Loucy (cell line): ENCODE measurements at regions not wholly inside any gene's neighbourhood (a gene's known extent, or its start where the extent isn't known, plus 50 kb on each side); places are given as distances from the start of the nearest gene placed in this dataset.

Experiments used
- EZH2phosphoT487 ChIP-seq: fragments of 200-600 bp; IDR thresholded peaks from 2 replicates; pipeline ENCODE4 v1.6.1; 2018; ENCODE audit warnings: antibody characterized with exemption, mild to moderate bottlenecking, moderate library complexity, borderline replicate concordance
- TF ChIP-seq, protein P1 (sequence below): fragments of 200-600 bp; sonication (generic); conservative IDR thresholded peaks from 2 replicates; pipeline ENCODE4 v1.5.1; 2014; ENCODE audit warnings: mild to moderate bottlenecking, antibody characterized with exemption, low read length

DNA sequence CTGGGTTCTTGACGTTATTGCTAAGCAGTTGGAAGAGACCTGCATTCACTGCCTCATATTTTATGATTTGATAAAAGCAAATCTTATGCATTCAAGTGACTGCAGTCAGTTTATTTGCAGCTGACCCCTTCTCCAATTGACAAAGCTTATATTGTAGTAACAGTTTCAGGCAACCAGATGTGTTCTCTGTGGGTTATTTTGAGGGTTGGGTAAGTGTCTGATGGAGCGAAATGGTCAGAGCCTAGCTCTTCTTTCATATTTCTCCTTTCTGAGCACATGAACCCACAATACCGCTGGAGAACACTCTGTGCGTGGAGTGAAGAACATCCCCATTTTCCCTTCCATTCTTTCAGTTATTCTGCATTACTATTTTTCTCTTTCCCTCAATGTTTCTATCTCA lies 125.8 kb upstream of the KCNH8 start:
- TF ChIP-seq, protein P1, sequence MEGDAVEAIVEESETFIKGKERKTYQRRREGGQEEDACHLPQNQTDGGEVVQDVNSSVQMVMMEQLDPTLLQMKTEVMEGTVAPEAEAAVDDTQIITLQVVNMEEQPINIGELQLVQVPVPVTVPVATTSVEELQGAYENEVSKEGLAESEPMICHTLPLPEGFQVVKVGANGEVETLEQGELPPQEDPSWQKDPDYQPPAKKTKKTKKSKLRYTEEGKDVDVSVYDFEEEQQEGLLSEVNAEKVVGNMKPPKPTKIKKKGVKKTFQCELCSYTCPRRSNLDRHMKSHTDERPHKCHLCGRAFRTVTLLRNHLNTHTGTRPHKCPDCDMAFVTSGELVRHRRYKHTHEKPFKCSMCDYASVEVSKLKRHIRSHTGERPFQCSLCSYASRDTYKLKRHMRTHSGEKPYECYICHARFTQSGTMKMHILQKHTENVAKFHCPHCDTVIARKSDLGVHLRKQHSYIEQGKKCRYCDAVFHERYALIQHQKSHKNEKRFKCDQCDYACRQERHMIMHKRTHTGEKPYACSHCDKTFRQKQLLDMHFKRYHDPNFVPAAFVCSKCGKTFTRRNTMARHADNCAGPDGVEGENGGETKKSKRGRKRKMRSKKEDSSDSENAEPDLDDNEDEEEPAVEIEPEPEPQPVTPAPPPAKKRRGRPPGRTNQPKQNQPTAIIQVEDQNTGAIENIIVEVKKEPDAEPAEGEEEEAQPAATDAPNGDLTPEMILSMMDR, result no peak
- no peak for TF ChIP-seq EZH2phosphoT487
